ENCODE measurements at regions not wholly inside any gene's neighbourhood (a gene's known extent, or its start where the extent isn't known, plus 50 kb on each side); places are given as distances from the start of the nearest gene placed in this dataset.

- Histone ChIP-seq H3K27me3 (ENCODE audit: control insufficient read depth, insufficient read depth, low read length) (no peaks in the 10 kb centered on the region), H3K27ac (ENCODE audit: insufficient read depth, low read length) (no peak overlapping the region), H3K4me2 (ENCODE audit: extremely low read depth, insufficient read depth, low read length) (no peak overlapping the region), H3K79me2 (ENCODE audit: control insufficient read depth, insufficient read depth, low read length) (no peaks in the 10 kb centered on the region), H3K4me3 (replicated peaks in 1 of 4; ENCODE audit: control extremely low read depth in 1 of 4, insufficient read depth in 1 of 4, low read depth in 3 of 4, low read length in 4 of 4) (no peak overlapping the region), H3K36me3 (ENCODE audit: control insufficient read depth, insufficient read depth, low read length) (no peaks in the 10 kb centered on the region), H3K9ac (ENCODE audit: insufficient read depth, low read length) (no peak overlapping the region), H2AFZ (ENCODE audit: low read length) (no peak overlapping the region), H3K4me1 (ENCODE audit: control insufficient read depth, extremely low read depth, insufficient read depth, low read length) (no peaks in the 10 kb centered on the region), H3K9me3 (ENCODE audit: control insufficient read depth, insufficient read depth, low read depth, low read length) (no peaks in the 10 kb centered on the region), H4K20me1 (ENCODE audit: control insufficient read depth, extremely low read depth, insufficient read depth, low read length) (no peaks in the 10 kb centered on the region)
- TF ChIP-seq CTCF (conservative IDR thresholded peaks at IDR 0.05 in 1 of 2, IDR thresholded peaks at IDR 0.05 in 1 of 2; ENCODE audit: low read depth in 1 of 2, low read length in 2 of 2) (no peak), EZH2 (IDR thresholded peaks at IDR 0.05; ENCODE audit: low read length, missing control alignments) (no peak)
- DNase-seq (ENCODE audit: low read depth in 2 of 2), result no peak
Measured at GRCh38 chr2:196439760-196440159, 199.8 kb upstream of the CCDC150 start.

- H3K4me1 ChIP-seq (ENCODE audit: control insufficient read depth, extremely low read depth, insufficient read depth, low read length), result no peaks in the 10 kb centered on the region
- H3K27me3 ChIP-seq (ENCODE audit: control insufficient read depth, insufficient read depth, low read length), result no peaks in the 10 kb centered on the region
- H4K20me1 ChIP-seq (ENCODE audit: control insufficient read depth, extremely low read depth, insufficient read depth, low read length), result no peaks in the 10 kb centered on the region
- H3K27ac ChIP-seq (ENCODE audit: insufficient read depth, low read length), result no peak overlapping the region
- DNase-seq (ENCODE audit: low read depth in 2 of 2), result no peak
- no peaks in the 10 kb centered on the region for H3K9me3 ChIP-seq (ENCODE audit: control insufficient read depth, insufficient read depth, low read depth, low read length)
- no peak overlapping the region for H3K4me2 ChIP-seq (ENCODE audit: extremely low read depth, insufficient read depth, low read length)
- H3K9ac ChIP-seq (ENCODE audit: insufficient read depth, low read length), result no peak overlapping the region
- no peaks in the 10 kb centered on the region for H3K79me2 ChIP-seq (ENCODE audit: control insufficient read depth, insufficient read depth, low read length)
- no peaks in the 10 kb centered on the region for H3K36me3 ChIP-seq (ENCODE audit: control insufficient read depth, insufficient read depth, low read length)
- H2AFZ ChIP-seq (ENCODE audit: low read length), result no peak overlapping the region
- no peak overlapping the region for H3K4me3 ChIP-seq (replicated peaks in 1 of 4; ENCODE audit: control extremely low read depth in 1 of 4, insufficient read depth in 1 of 4, low read depth in 3 of 4, low read length in 4 of 4)
- TF ChIP-seq CTCF (conservative IDR thresholded peaks at IDR 0.05 in 1 of 2, IDR thresholded peaks at IDR 0.05 in 1 of 2; ENCODE audit: low read depth in 1 of 2, low read length in 2 of 2) (no peak), EZH2 (IDR thresholded peaks at IDR 0.05; ENCODE audit: low read length, missing control alignments) (no peak)
Measured at GRCh38 chr2:196440413-196440812, 199.1 kb upstream of the CCDC150 start.

GRCh38 chr2:196441527-196441926 is 198.0 kb upstream of the CCDC150 start:
- no peak overlapping the region for H2AFZ ChIP-seq (ENCODE audit: low read length)
- H3K79me2 ChIP-seq (ENCODE audit: control insufficient read depth, insufficient read depth, low read length), result no peaks in the 10 kb centered on the region
- no peak overlapping the region for H3K9ac ChIP-seq (ENCODE audit: insufficient read depth, low read length)
- no peaks in the 10 kb centered on the region for H3K27me3 ChIP-seq (ENCODE audit: control insufficient read depth, insufficient read depth, low read length)
- DNase-seq (ENCODE audit: low read depth in 2 of 2), result no peak
- H4K20me1 ChIP-seq (ENCODE audit: control insufficient read depth, extremely low read depth, insufficient read depth, low read length), result no peaks in the 10 kb centered on the region
- no peak overlapping the region for H3K4me3 ChIP-seq (replicated peaks in 1 of 4; ENCODE audit: control extremely low read depth in 1 of 4, insufficient read depth in 1 of 4, low read depth in 3 of 4, low read length in 4 of 4)
- no peaks in the 10 kb centered on the region for H3K36me3 ChIP-seq (ENCODE audit: control insufficient read depth, insufficient read depth, low read length)
- H3K4me2 ChIP-seq (ENCODE audit: extremely low read depth, insufficient read depth, low read length), result no peak overlapping the region
- no peaks in the 10 kb centered on the region for H3K9me3 ChIP-seq (ENCODE audit: control insufficient read depth, insufficient read depth, low read depth, low read length)
- no peak for TF ChIP-seq CTCF (conservative IDR thresholded peaks at IDR 0.05 in 1 of 2, IDR thresholded peaks at IDR 0.05 in 1 of 2; ENCODE audit: low read depth in 1 of 2, low read length in 2 of 2)
- TF ChIP-seq EZH2 (IDR thresholded peaks at IDR 0.05; ENCODE audit: low read length, missing control alignments), result no peak
- no peak overlapping the region for H3K27ac ChIP-seq (ENCODE audit: insufficient read depth, low read length)
- H3K4me1 ChIP-seq (ENCODE audit: control insufficient read depth, extremely low read depth, insufficient read depth, low read length), result no peaks in the 10 kb centered on the region
